Osteocyte (in vitro differentiated cells): ENCODE measurements at regions not wholly inside any gene's neighbourhood (a gene's known extent, or its start where the extent isn't known, plus 50 kb on each side); places are given as distances from the start of the nearest gene placed in this dataset.
"Not testable (repeated sequence)": the region's sequence is repeated elsewhere in the genome, so short reads cannot be mapped to it uniquely, and the experiment has no call there.

Experiments used
- DNase-seq: peaks from one replicate; pipeline ENCODE4 v3.0.0; 2021; ENCODE audit warnings: mixed read lengths; ENCODE audit not compliant: unreplicated experiment; ENCODE audit errors: extremely low spot score
- H3K27ac Mint-ChIP-seq: one replicate; pipeline ENCODE4 v1.8.0; 2021; ENCODE audit warnings: mild to moderate bottlenecking, mixed read lengths; ENCODE audit not compliant: unreplicated experiment
- H3K27me3 Mint-ChIP-seq: one replicate; pipeline ENCODE4 v1.8.0; 2021; ENCODE audit warnings: mixed read lengths; ENCODE audit not compliant: unreplicated experiment
- H3K36me3 Mint-ChIP-seq: one replicate; pipeline ENCODE4 v1.8.0; 2021; ENCODE audit warnings: mixed read lengths; ENCODE audit not compliant: unreplicated experiment
- H3K4me1 Mint-ChIP-seq: one replicate; pipeline ENCODE4 v1.8.0; 2021; ENCODE audit warnings: mixed read lengths; ENCODE audit not compliant: unreplicated experiment
- H3K4me3 Mint-ChIP-seq: one replicate; pipeline ENCODE4 v1.8.0; 2021; ENCODE audit warnings: mild to moderate bottlenecking, moderate library complexity, mixed read lengths; ENCODE audit not compliant: unreplicated experiment
- H3K9me3 Mint-ChIP-seq: one replicate; pipeline ENCODE4 v1.8.0; 2021; ENCODE audit warnings: mixed read lengths; ENCODE audit not compliant: unreplicated experiment
- CTCF ChIP-seq: fragments of 200-600 bp; sonication (generic); IDR thresholded peaks from 2 replicates; pipeline ENCODE4 v1.5.0; 2021; ENCODE audit warnings: antibody characterized with exemption, mild to moderate bottlenecking, moderate library complexity

GRCh38 chr13:71290963-71291841 is 575.8 kb downstream of the DACH1 start:
- Mint-ChIP-seq H3K9me3 (no peaks in the 10 kb centered on the region), H3K4me1 (peaks cover 2% of the 10 kb centered on the region)
- no peak for DNase-seq

GRCh38 chr13:71289980-71290379 is 577.0 kb downstream of the DACH1 start:
- DNase-seq, H3K9me3 Mint-ChIP-seq, H3K27ac Mint-ChIP-seq, H3K4me1 Mint-ChIP-seq, H3K27me3 Mint-ChIP-seq, H3K36me3 Mint-ChIP-seq, H3K4me3 Mint-ChIP-seq: not testable (repeated sequence)

More at GRCh38 chr13:71290963-71291841, 575.8 kb downstream of the DACH1 start:
- peaks cover 4% of the 10 kb centered on the region for H3K27me3 Mint-ChIP-seq
- H3K27ac Mint-ChIP-seq, result no peak overlapping the region
- H3K4me3 Mint-ChIP-seq, result no peak overlapping the region
- TF ChIP-seq CTCF, result no peak
- no peaks in the 10 kb centered on the region for H3K36me3 Mint-ChIP-seq

- Mint-ChIP-seq H3K4me1 (peaks cover under 1% of the 10 kb centered on the region), H3K27ac (no peak overlapping the region), H3K9me3 (peaks cover 5% of the 10 kb centered on the region), H3K36me3 (no peaks in the 10 kb centered on the region), H3K4me3 (no peak overlapping the region), H3K27me3 (peaks cover 6% of the 10 kb centered on the region)
- no peak for DNase-seq
- peak; percentile 18 for TF ChIP-seq CTCF
Measured at GRCh38 chr13:71285700-71286099, 581.3 kb downstream of the DACH1 start.

GRCh38 chr13:71278512-71278911 is 588.5 kb downstream of the DACH1 start:
- DNase-seq, result no peak
- H3K4me3 Mint-ChIP-seq, result no peak overlapping the region
- peaks cover 5% of the 10 kb centered on the region for H3K9me3 Mint-ChIP-seq
- H3K27ac Mint-ChIP-seq, result no peak overlapping the region
- no peaks in the 10 kb centered on the region for H3K4me1 Mint-ChIP-seq
- H3K36me3 Mint-ChIP-seq, result no peaks in the 10 kb centered on the region
- TF ChIP-seq CTCF, result no peak
- H3K27me3 Mint-ChIP-seq, result no peaks in the 10 kb centered on the region

- H3K9me3 Mint-ChIP-seq, result no peaks in the 10 kb centered on the region
- H3K4me3 Mint-ChIP-seq, result no peak overlapping the region
- H3K36me3 Mint-ChIP-seq, result no peaks in the 10 kb centered on the region
- no peak for DNase-seq
- H3K27ac Mint-ChIP-seq, result no peak overlapping the region
- TF ChIP-seq CTCF, result no peak
- H3K27me3 Mint-ChIP-seq, result no peaks in the 10 kb centered on the region
- no peaks in the 10 kb centered on the region for H3K4me1 Mint-ChIP-seq
Measured at GRCh38 chr13:71274923-71275608, 591.9 kb downstream of the DACH1 start.
